Astrocyte (in vitro differentiated cells and primary cell): ENCODE measurements at regions not wholly inside any gene's neighbourhood (a gene's known extent, or its start where the extent isn't known, plus 50 kb on each side); places are given as distances from the start of the nearest gene placed in this dataset.

ENCODE experiments used
- DNase-seq: peaks from one replicate; pipeline ENCODE4 v3.0.0-alpha.2; 2010; ENCODE audit warnings: low read depth
- FAIRE-seq: peaks from 2 replicates; lab custom pipeline; 2011; peaks lifted over from hg19 to GRCh38; lab: Jason Lieb, UNC
- H2AFZ ChIP-seq: 2 replicates; pipeline ENCODE4 v1.6.0; 2012; ENCODE audit warnings: low read depth, low read length, inconsistent platforms
- H3K27ac ChIP-seq: 2 replicates; pipeline ENCODE4 v1.5.1; 2011; ENCODE audit warnings: low read depth, low read length, inconsistent platforms
- H3K27me3 ChIP-seq: 2 replicates; pipeline ENCODE4 v1.6.0; 2011; ENCODE audit warnings: low read length, inconsistent platforms; ENCODE audit not compliant: insufficient read depth
- H3K36me3 ChIP-seq: 2 replicates; pipeline ENCODE4 v1.5.1; 2011; ENCODE audit warnings: low read length, inconsistent platforms; ENCODE audit not compliant: insufficient read depth
- H3K4me1 ChIP-seq: 2 replicates; pipeline ENCODE4 v1.5.1; 2011; ENCODE audit warnings: low read length, inconsistent platforms; ENCODE audit not compliant: insufficient read depth
- H3K4me2 ChIP-seq: 2 replicates; pipeline ENCODE4 v1.6.0; 2012; ENCODE audit warnings: low read length, inconsistent platforms
- H3K4me3 ChIP-seq: 2 replicates; pipeline ENCODE4 v1.5.1; 2011; ENCODE audit warnings: low read depth, mild to moderate bottlenecking, low read length, inconsistent platforms; ENCODE audit not compliant: insufficient read depth
- H3K79me2 ChIP-seq: 2 replicates; pipeline ENCODE4 v1.6.0; 2012; ENCODE audit warnings: mild to moderate bottlenecking, low read length, inconsistent platforms; ENCODE audit not compliant: insufficient read depth
- H3K9ac ChIP-seq: 2 replicates; pipeline ENCODE4 v1.6.0; 2012; ENCODE audit warnings: mild to moderate bottlenecking, low read length, inconsistent platforms
- H3K9me3 ChIP-seq: 2 replicates; pipeline ENCODE4 v1.5.1; 2012; ENCODE audit warnings: low read depth, mild to moderate bottlenecking, low read length, inconsistent platforms; ENCODE audit not compliant: insufficient read depth
- H4K20me1 ChIP-seq: 2 replicates; pipeline ENCODE4 v1.6.0; 2012; ENCODE audit warnings: low read length, inconsistent platforms; ENCODE audit not compliant: insufficient read depth
- H3K27ac Mint-ChIP-seq: one replicate; pipeline ENCODE4 v1.8.0; 2021; ENCODE audit warnings: mild to moderate bottlenecking, mixed read lengths; ENCODE audit not compliant: unreplicated experiment
- H3K27me3 Mint-ChIP-seq: one replicate; pipeline ENCODE4 v1.8.0; 2021; ENCODE audit warnings: low read depth, mixed read lengths; ENCODE audit not compliant: unreplicated experiment
- H3K36me3 Mint-ChIP-seq: one replicate; pipeline ENCODE4 v1.8.0; 2021; ENCODE audit warnings: low read depth, mixed read lengths; ENCODE audit not compliant: unreplicated experiment
- H3K4me1 Mint-ChIP-seq: one replicate; pipeline ENCODE4 v1.8.0; 2021; ENCODE audit warnings: low read depth, mixed read lengths; ENCODE audit not compliant: unreplicated experiment
- H3K4me3 Mint-ChIP-seq: one replicate; pipeline ENCODE4 v1.8.0; 2021; ENCODE audit warnings: mild to moderate bottlenecking, moderate library complexity, mixed read lengths; ENCODE audit not compliant: unreplicated experiment
- H3K9me3 Mint-ChIP-seq: one replicate; pipeline ENCODE4 v1.8.0; 2021; ENCODE audit warnings: mild to moderate bottlenecking, mixed read lengths; ENCODE audit not compliant: unreplicated experiment
- EZH2 ChIP-seq: IDR thresholded peaks from 2 replicates; pipeline ENCODE4 v1.6.1; 2012; ENCODE audit warnings: mild to moderate bottlenecking, low read length, inconsistent platforms; ENCODE audit not compliant: insufficient read depth
- TF ChIP-seq, protein P1 (sequence below): IDR thresholded peaks from 2 replicates; pipeline ENCODE4 v1.5.1; 2011; ENCODE audit warnings: low read depth, mild to moderate bottlenecking, inconsistent platforms, low read length, moderate library complexity; ENCODE audit not compliant: insufficient read depth

DNA sequence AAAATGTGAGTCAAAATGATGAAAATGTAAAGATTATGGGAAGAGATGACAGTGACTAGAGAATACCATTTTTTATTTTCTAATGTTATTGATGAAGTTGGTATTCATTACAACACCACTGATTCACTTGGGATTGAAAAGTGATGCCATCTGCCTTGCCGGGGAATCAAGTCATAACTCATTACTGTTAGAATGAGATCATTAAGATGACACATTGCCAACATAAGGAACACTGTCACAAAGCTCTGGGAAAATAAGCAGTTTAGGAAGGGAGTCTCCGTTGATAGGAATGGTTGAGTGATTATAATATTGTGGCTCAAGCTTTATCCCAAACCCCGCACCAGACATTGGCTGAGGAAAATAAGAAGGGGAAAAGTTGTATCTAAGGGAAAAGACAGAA, 121.5 kb upstream of the PLPP4 start:
- Mint-ChIP-seq H3K4me3 (no peak overlapping the region), H3K9me3 (no peaks in the 10 kb centered on the region), H3K36me3 (no peaks in the 10 kb centered on the region), H3K4me1 (no peaks in the 10 kb centered on the region), H3K27me3 (no peaks in the 10 kb centered on the region), H3K27ac (no peak overlapping the region)
- FAIRE-seq: no peak
- Histone ChIP-seq H3K36me3 (no peaks in the 10 kb centered on the region), H3K4me1 (no peaks in the 10 kb centered on the region), H4K20me1 (no peaks in the 10 kb centered on the region), H3K9ac (no peak overlapping the region), H2AFZ (no peak overlapping the region), H3K4me3 (no peak overlapping the region), H3K27me3 (no peaks in the 10 kb centered on the region), H3K27ac (no peak overlapping the region), H3K4me2 (no peak overlapping the region), H3K9me3 (no peaks in the 10 kb centered on the region), H3K79me2 (no peaks in the 10 kb centered on the region)
- no peak for DNase-seq
- TF ChIP-seq EZH2: no peak
- TF ChIP-seq, protein P1, sequence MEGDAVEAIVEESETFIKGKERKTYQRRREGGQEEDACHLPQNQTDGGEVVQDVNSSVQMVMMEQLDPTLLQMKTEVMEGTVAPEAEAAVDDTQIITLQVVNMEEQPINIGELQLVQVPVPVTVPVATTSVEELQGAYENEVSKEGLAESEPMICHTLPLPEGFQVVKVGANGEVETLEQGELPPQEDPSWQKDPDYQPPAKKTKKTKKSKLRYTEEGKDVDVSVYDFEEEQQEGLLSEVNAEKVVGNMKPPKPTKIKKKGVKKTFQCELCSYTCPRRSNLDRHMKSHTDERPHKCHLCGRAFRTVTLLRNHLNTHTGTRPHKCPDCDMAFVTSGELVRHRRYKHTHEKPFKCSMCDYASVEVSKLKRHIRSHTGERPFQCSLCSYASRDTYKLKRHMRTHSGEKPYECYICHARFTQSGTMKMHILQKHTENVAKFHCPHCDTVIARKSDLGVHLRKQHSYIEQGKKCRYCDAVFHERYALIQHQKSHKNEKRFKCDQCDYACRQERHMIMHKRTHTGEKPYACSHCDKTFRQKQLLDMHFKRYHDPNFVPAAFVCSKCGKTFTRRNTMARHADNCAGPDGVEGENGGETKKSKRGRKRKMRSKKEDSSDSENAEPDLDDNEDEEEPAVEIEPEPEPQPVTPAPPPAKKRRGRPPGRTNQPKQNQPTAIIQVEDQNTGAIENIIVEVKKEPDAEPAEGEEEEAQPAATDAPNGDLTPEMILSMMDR: no peak

DNA sequence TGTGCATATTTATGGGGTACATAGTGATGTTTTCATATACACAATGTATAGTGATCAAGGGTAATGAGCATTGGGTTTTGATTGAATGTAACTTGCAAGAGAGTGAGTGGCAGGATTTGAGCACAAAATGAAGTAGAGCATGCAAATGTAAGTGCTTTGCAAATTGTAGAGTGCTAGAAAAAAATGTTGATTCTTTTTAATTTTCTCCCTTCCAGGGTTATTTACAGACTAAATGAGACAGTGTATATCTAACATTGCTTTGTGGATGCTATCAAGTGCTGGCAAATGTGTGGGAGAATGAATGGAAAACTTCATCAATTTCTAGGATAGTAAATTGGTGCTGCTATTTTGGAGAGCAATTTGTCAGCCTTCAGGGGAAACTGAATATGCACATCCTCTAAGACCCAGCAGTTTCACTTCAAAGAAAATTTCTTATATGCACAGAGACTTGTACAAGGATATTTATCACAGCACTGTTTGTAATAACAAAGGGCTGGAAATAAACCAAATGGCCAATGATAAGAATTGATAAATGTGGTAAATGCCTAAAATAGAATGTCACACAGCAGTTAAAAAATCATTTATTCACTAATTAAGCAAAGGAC, 120.6 kb upstream of the PLPP4 start:
- H3K4me1 Mint-ChIP-seq: no peaks in the 10 kb centered on the region
- no peaks in the 10 kb centered on the region for H3K36me3 ChIP-seq
- no peaks in the 10 kb centered on the region for H4K20me1 ChIP-seq
- no peak overlapping the region for H3K4me2 ChIP-seq
- H3K9me3 Mint-ChIP-seq: no peaks in the 10 kb centered on the region
- FAIRE-seq (no peak), DNase-seq (no peak)
- no peak overlapping the region for H2AFZ ChIP-seq
- H3K27me3 ChIP-seq: no peaks in the 10 kb centered on the region
- H3K4me1 ChIP-seq: no peaks in the 10 kb centered on the region
- no peak overlapping the region for H3K4me3 ChIP-seq
- no peaks in the 10 kb centered on the region for H3K27me3 Mint-ChIP-seq
- H3K27ac Mint-ChIP-seq: no peak overlapping the region
- H3K79me2 ChIP-seq: no peaks in the 10 kb centered on the region
- H3K27ac ChIP-seq: no peak overlapping the region
- no peaks in the 10 kb centered on the region for H3K36me3 Mint-ChIP-seq
- H3K9ac ChIP-seq: no peak overlapping the region
- no peaks in the 10 kb centered on the region for H3K9me3 ChIP-seq
- no peak overlapping the region for H3K4me3 Mint-ChIP-seq
- TF ChIP-seq EZH2: no peak
- TF ChIP-seq, protein P1: no peak

DNA sequence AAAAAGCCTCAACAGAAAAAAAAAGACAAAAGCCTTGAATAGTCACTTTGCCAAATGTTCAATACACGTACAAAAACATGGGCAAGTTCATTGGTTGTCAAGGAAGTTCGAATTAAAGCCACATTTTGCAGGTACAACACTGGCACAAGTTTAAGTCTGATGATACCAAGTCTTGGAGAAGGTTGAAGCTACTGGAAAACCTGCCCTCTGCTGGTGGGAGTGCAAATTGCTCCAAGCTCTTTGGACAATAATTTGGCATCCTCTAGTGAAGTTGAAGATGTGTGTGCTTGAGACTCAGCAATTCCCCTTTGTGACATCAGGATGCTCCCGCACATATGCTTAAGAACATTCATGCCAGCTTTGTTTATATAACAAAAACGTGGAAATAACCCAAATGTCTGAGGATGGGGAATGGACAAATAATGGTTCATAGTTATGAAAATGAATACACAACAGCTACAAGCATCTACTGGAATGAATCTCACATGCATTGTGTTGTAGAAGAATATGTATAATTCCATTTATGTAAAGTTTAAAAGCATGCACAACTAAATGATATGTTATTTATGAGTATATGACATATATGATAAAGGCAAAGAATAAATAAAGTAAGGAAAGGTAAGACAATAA, 120.0 kb upstream of the PLPP4 start:
- Histone ChIP-seq H3K27ac (no peak overlapping the region), H3K4me2 (no peak overlapping the region), H3K36me3 (no peaks in the 10 kb centered on the region), H2AFZ (no peak overlapping the region), H3K27me3 (no peaks in the 10 kb centered on the region), H4K20me1 (no peaks in the 10 kb centered on the region), H3K79me2 (no peaks in the 10 kb centered on the region), H3K9ac (no peak overlapping the region), H3K4me3 (no peak overlapping the region), H3K9me3 (no peaks in the 10 kb centered on the region), H3K4me1 (no peaks in the 10 kb centered on the region)
- no peaks in the 10 kb centered on the region for H3K36me3 Mint-ChIP-seq
- no peaks in the 10 kb centered on the region for H3K27me3 Mint-ChIP-seq
- H3K9me3 Mint-ChIP-seq: no peaks in the 10 kb centered on the region
- DNase-seq (peak; percentile 7), FAIRE-seq (peak; percentile 37)
- no peak for TF ChIP-seq EZH2
- TF ChIP-seq, protein P1: peak; percentile 90
- H3K4me3 Mint-ChIP-seq: no peak overlapping the region
- no peaks in the 10 kb centered on the region for H3K4me1 Mint-ChIP-seq
- no peak overlapping the region for H3K27ac Mint-ChIP-seq
